Fibroblast of skin of right biceps (primary cell): ENCODE measurements at regions not wholly inside any gene's neighbourhood (a gene's known extent, or its start where the extent isn't known, plus 50 kb on each side); places are given as distances from the start of the nearest gene placed in this dataset.
"Not testable (repeated sequence)": the region's sequence is repeated elsewhere in the genome, so short reads cannot be mapped to it uniquely, and the experiment has no call there.

Experiments
- DNase-seq: peaks from one replicate; pipeline ENCODE4 v3.0.0-alpha.2; 2013

DNA sequence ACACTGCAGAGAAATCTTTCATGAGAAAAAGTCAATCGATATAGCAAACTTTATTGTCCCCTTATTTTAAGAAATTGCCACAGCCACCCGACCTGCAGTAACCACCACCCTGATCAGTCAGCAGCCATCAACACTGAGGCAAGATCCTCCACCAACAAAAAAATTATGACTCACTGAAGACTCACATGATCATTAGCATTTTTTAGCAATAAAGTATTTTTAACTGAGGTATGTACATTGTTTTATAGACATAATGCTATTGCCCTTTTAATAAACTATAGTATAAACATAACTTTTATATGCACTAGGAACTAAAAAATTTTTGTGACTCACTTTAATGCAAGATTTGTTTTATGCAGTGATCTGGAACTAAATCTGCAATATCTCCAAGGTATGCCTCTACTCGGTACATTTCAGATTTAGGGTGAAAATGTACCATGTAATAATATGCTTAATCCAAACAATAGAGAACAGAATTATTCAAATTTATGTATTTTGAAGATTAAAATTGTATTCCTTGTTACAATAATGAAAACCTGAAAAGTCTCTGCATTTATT, 79.2 kb upstream of the CEP126 start:
- peak; percentile 40 for DNase-seq

DNA sequence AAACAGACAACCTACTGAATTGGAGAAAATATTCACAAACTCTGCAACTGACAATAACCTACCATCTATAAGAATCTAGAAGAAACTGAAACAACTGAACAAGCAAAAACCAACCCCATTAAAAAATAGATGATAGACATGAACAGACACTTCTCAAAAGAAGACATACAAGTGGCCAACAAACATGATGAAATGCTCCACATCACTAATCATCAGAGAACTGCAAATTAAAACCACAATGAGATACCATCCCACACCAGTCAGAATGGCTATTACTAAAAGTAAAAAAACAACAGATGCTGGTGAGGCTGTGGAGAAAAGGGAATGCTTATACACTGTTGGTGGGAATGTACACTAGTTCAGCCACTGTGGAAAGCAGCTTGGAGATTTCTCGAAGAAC, 84.3 kb upstream of the CEP126 start:
- not testable (repeated sequence) for DNase-seq

DNA sequence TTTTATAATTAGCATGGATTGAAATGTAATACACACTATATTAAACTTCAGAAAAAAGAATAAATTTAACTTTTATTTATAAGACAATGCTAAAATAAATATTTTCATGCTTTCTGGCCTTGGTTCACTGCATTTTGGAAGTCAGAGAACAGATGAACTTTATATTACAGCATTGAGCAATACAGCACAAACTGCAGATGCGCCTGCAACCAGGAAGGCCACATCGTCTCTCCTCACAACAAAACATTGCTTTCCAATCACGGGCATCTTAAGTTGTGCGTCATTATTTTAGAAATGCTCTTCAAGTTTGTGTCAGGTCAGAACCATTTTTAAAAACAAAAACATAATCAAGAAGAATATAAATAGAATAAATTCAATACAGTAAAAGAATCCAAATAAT, 89.3 kb upstream of the CEP126 start:
- no peak for DNase-seq

GRCh38 chr11:101817581-101817980, 97.2 kb upstream of the CEP126 start:
- DNase-seq: peak; percentile 20

- no peak for DNase-seq
Observed at GRCh38 chr11:101816613-101817012, 98.2 kb upstream of the CEP126 start.

GRCh38 chr11:101812546-101812945, 102.3 kb upstream of the CEP126 start:
- DNase-seq: no peak

DNA sequence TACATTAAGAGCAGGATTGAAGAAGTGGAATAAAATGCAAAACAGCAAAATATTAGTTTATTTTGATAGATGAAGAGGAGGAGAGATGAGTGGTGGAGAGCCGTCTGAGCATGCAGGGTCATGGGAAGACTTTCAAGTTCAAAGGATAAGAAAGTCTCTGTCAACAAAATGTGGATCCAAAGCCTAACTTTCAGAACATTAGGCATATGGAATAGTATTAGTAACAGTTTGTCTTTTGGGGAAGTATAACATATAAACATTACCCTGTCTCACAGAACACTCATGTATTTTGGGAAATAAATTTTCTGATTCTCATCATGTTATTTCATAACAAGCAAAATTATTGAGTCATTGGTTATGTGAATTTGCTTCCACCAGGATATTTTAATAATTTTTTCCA, 104.3 kb upstream of the CEP126 start:
- DNase-seq: no peak

- DNase-seq: no peak
Observed at GRCh38 chr11:101807531-101807930, 107.3 kb upstream of the CEP126 start.

DNA sequence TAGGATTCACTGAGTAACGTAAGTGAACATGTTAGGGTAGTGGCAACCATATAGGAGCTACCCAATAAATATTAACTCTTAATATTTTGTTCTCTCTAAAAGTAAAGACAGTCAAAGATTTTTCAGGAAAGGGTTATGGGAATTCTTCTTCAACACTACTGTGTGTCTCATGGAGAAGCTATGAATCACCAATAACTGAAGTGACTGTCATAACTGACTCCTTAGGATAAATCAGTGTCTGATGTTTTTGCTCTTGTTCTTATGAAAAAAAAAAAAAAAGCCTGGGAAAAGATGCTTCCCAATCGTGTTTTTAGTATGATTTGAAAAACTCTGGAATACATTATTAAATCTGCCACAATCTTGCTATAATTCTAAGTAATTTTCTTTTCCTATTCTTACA, 111.2 kb upstream of the CEP126 start:
- DNase-seq: no peak

- DNase-seq: peak; percentile 6
Observed at GRCh38 chr11:101797335-101797734, 117.5 kb upstream of the CEP126 start.

DNA sequence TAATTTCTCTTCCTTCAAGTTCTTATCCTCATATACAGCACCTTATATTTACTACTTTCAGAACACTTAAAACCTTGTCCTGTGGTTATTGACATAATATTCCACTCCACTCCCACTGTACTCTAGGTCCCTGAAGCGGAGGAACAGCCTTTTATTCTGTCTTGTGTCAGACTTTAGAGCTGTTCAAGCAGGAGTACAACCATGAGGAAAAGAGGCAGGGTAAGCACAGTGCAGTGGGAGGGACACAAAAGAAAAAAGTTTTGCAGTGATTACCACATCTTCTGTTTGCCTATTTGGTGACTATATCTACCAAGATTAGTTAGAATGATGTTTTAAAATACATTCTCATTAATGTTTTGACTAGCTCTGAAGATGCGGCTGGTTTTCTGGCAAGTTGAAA, 122.0 kb upstream of the CEP126 start:
- no peak for DNase-seq

DNA sequence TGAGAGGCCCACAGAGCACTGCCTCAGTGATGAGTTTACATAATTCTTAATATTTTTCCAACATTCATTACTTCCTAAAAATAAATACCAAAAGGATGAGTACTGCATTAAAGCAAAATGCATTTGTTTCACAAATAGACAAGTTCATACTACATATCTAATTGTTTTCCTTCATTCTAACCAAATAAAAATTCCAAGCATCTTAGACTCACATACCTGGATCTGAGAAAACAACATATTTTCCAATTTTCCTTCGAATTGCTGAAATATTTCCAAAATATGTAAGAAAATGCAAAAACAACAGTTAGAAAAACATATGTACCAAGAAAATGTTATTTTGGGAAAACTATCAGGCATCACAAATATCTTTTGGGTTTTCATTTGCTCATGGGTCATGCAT, 127.9 kb upstream of the CEP126 start:
- peak; percentile 5 for DNase-seq

- no peak for DNase-seq
Observed at GRCh38 chr11:101786421-101786820, 128.4 kb upstream of the CEP126 start.

DNA sequence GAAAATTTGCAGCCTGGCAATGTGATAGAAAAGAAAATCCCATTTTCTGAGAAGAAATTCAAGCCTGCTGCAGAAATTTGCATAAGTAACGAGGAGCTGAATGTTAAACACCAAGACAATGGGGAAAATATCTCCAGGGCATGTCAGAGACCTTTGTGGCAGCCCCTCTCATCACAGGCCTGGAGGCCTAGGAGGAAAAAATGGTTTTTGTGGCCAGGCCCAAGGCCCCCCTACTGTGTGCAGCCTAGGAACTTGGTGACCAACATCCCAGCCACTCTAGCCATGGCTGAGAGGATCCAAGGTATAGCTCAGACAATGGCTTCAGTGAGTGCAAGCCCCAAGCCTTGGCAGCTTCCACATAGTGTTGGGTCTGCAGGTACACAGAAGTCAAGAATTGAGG, 135.6 kb upstream of the CEP126 start:
- DNase-seq: not testable (repeated sequence)

- no peak for DNase-seq
Observed at GRCh38 chr11:101777476-101777875, 137.3 kb upstream of the CEP126 start.

DNA sequence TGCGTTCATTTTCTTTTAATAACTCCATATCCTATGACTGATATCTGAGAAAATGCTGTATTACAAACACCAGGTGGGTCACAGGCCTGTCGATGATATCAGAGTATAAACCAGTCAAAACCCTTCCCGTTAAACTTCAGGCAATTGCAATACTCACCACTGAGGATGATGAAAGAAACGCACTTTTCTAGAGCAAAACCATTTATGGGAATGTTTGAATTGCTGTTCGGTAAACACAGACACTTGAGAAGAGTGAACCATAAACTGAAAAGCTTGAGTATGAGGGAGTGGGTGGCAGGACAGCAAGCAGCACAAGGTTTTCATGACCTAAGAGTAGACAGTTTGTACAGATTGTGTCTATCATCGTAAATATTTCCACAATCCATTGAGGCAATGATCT, 139.8 kb upstream of the CEP126 start:
- no peak for DNase-seq

GRCh38 chr11:101770648-101771047, 144.2 kb upstream of the CEP126 start:
- DNase-seq: no peak

GRCh38 chr11:101765932-101766331, 148.9 kb upstream of the CEP126 start:
- no peak for DNase-seq

DNA sequence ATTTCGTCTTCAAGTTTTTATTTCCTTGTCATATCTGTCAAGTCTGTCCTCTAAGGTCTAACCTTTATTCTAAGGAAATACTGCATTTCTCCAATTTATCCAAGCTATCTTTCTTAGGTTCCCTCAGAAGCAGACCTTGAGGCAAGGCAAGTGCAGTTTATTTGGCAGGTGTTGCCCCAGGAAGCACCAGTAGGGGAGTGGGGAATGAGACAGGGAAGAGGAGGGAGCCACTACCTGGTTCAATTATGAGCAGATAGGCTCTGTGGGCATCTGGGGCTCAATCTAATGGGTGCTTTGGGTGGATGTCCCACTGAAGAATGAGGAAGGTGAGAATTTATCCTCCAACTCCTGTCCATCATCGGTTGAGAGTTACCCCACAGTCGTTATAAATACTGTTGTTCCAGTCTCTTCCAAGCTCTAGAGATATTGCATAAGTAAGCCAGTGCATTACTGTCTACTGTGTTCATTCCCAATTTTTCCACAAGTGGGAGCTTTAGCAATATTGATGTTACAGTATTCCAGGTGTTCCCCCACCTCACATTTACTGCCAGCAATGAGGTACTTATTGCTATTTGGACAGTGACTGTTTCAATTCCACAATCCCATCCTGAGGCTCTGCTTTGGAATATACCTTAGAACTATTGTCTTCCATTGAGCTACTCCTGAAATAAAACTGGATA, 154.9 kb upstream of the CEP126 start:
- DNase-seq: no peak

DNA sequence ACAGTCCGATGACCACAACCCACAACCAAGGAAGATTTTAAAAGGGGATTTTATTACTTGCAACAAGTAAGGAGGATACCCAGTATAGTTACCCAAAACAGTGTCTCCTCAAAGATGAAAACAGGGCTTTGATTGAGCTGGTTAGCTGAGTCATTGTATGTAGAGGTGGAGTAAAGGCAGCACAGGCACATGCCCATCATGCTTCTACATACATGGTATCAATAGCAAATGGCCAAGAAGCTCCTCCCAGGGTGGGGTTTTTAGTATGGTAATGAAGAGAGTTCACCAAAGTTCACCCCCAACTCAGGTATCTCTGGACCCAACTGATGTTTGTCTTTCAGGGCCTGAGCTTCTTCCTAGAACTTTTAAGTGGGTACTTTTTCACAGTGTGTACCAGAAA, 157.1 kb upstream of the CEP126 start:
- no peak for DNase-seq

DNA sequence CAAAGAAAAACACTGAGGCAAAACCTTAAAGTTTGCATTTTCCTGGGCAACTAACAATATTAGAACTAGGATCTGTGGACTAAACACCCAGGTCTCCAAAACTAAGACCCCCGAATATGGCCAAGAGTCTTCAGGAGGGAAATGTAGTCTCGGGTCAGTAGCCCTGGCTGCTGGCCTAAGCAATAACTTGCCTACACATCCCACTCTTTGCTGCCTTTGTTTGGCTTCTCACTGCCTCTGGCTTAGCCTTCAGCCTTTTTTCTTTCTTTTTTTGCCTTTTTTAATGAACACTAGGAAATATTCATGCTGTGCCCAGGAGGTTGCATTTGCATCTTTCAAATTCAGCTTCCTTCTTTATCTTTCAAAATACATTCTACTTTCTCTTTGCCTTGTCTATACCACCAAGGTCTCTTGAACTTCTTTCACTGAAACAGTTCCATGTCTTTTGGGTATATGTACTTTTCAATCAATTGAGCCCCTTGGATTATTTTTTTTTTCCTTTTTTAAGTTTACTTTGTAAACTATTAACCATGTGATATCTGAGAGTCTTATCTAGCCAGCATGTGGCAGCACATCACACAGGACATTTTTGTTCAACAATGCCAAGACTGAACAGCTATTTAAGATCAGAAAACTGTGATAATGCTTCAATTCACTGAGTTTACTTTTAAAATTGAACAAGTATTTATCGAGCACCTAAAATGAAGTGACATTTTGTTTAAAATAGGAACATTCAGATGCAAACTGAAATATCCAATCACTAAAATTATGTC, 165.0 kb upstream of the TRPC6 start:
- DNase-seq: no peak

- DNase-seq: no peak
Observed at GRCh38 chr11:101745756-101746155, 161.9 kb upstream of the TRPC6 start.

DNA sequence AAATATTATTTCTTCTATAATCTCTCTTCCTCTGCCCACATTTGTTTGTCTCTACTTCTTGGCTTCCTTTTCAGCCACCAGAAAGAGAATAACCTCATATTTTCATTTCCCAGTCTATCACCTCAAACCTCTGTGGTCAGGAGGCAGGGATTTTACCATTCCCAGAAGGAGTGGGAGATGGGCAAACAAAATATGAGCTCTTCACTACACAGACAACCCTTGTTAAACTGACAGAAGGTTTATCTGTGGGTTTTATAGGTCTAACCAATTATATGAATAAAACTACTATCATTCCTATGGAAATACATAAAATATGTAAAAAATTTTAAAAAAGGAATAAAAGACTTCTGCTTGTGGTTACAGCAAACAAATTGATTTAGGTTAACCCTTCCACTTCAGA, 160.0 kb upstream of the TRPC6 start:
- no peak for DNase-seq

- DNase-seq: no peak
Observed at GRCh38 chr11:101741479-101742175, 157.8 kb upstream of the TRPC6 start.
